B cell (primary cell): ENCODE measurements at regions not wholly inside any gene's neighbourhood (a gene's known extent, or its start where the extent isn't known, plus 50 kb on each side); places are given as distances from the start of the nearest gene placed in this dataset.

Experiments used
- EZH2 ChIP-seq: IDR thresholded peaks from 2 replicates; pipeline ENCODE4 v1.6.1; 2012; ENCODE audit warnings: borderline replicate concordance, low read depth, mild to moderate bottlenecking, moderate library complexity, low read length; ENCODE audit not compliant: insufficient read depth, poor library complexity, severe bottlenecking
- TF ChIP-seq, protein P1 (sequence below): fragments of 200-600 bp; IDR thresholded peaks from one replicate; pipeline ENCODE4 v1.8.0; 2022; ENCODE audit warnings: antibody characterized with exemption, mild to moderate bottlenecking

DNA sequence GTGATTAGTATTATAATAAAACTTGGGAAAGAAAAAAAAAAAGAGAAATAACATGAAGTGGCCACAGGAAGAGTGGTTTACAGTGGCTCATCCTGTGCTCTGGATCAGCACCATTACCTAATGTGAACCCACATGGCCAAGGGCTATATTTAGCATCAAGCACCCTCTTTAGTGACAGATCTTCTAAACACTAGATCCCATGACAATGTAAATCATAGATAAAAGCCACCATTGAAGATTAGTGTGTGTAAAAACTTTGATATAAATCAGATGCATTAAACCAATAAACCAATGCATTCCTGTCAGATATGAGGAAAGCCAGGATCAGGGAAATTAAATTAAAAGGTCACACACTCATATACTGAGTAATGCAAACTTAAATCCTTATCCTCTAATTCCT, 400.6 kb upstream of the MAGEB18 start:
- TF ChIP-seq, protein P1, sequence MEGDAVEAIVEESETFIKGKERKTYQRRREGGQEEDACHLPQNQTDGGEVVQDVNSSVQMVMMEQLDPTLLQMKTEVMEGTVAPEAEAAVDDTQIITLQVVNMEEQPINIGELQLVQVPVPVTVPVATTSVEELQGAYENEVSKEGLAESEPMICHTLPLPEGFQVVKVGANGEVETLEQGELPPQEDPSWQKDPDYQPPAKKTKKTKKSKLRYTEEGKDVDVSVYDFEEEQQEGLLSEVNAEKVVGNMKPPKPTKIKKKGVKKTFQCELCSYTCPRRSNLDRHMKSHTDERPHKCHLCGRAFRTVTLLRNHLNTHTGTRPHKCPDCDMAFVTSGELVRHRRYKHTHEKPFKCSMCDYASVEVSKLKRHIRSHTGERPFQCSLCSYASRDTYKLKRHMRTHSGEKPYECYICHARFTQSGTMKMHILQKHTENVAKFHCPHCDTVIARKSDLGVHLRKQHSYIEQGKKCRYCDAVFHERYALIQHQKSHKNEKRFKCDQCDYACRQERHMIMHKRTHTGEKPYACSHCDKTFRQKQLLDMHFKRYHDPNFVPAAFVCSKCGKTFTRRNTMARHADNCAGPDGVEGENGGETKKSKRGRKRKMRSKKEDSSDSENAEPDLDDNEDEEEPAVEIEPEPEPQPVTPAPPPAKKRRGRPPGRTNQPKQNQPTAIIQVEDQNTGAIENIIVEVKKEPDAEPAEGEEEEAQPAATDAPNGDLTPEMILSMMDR, result no peak
- TF ChIP-seq EZH2, result no peak
